Body of pancreas (tissue), 4 donors: ENCODE measurements at regions not wholly inside any gene's neighbourhood (a gene's known extent, or its start where the extent isn't known, plus 50 kb on each side); places are given as distances from the start of the nearest gene placed in this dataset.

Source experiments
- CTCF ChIP-seq, 7 experiments: fragments of 450-650 bp in 4 of 7; fragments of 200-600 bp in 3 of 7; sonication (generic) in 3 of 7; IDR thresholded peaks; one replicate each; pipeline ENCODE4 v1.5.1; 2016 to 2019; ENCODE audit warnings: antibody characterized with exemption in 7 of 7
- POLR2A ChIP-seq, 3 donors: fragments of 450-650 bp; IDR thresholded peaks; one replicate each; pipeline ENCODE4 v1.6.1; 2016; ENCODE audit warnings: antibody characterized with exemption in 3 of 3, mild to moderate bottlenecking in 2 of 3

- no peak for TF ChIP-seq POLR2A (IDR thresholded peaks at IDR 0.05)
- TF ChIP-seq CTCF (IDR thresholded peaks at IDR 0.05), result no peak
Observed at GRCh38 chr6:90435207-90435899, 138.7 kb upstream of the BACH2 start.
